B cell (primary cell): ENCODE measurements at regions not wholly inside any gene's neighbourhood (a gene's known extent, or its start where the extent isn't known, plus 50 kb on each side); places are given as distances from the start of the nearest gene placed in this dataset.

Experiments
- CTCF ChIP-seq: fragments of 200-600 bp; IDR thresholded peaks from one replicate; pipeline ENCODE4 v1.8.0; 2022; ENCODE audit warnings: antibody characterized with exemption, mild to moderate bottlenecking
- EZH2 ChIP-seq: IDR thresholded peaks from 2 replicates; pipeline ENCODE4 v1.6.1; 2012; ENCODE audit warnings: borderline replicate concordance, low read depth, mild to moderate bottlenecking, moderate library complexity, low read length; ENCODE audit not compliant: insufficient read depth, poor library complexity, severe bottlenecking

- peak; percentile 27 for TF ChIP-seq CTCF
- no peak for TF ChIP-seq EZH2
These were observed 246.8 kb downstream of the SKIDA1 start for GRCh38 chr10:21278491-21279216.
